Keratinocyte (primary cell): ENCODE measurements at regions not wholly inside any gene's neighbourhood (a gene's known extent, or its start where the extent isn't known, plus 50 kb on each side); places are given as distances from the start of the nearest gene placed in this dataset.

ENCODE experiments used
- DNase-seq: peaks from one replicate; pipeline ENCODE4 v3.0.0-alpha.2; 2011; ENCODE audit warnings: low read depth, missing footprints, low spot score
- FAIRE-seq: peaks from 2 replicates; lab custom pipeline; 2011; peaks lifted over from hg19 to GRCh38; lab: Jason Lieb, UNC
- H2AFZ ChIP-seq: 2 replicates; pipeline ENCODE4 v1.6.0; 2012; ENCODE audit warnings: low read length, control low read depth, inconsistent platforms; ENCODE audit not compliant: control insufficient read depth
- H3K27ac ChIP-seq: 2 replicates; pipeline ENCODE4 v1.5.1; 2011; ENCODE audit warnings: low read length; ENCODE audit not compliant: control insufficient read depth, insufficient read depth
- H3K27me3 ChIP-seq: 3 replicates; pipeline ENCODE4 v1.6.0; 2011; ENCODE audit warnings: low read length; ENCODE audit not compliant: control insufficient read depth, insufficient read depth; ENCODE audit errors: extremely low read depth
- H3K36me3 ChIP-seq, 2 experiments: 2 replicates in 1 of 2; 3 replicates in 1 of 2; pipeline ENCODE4 v1.5.1; 2011; ENCODE audit warnings: low read length in 2 of 2, mild to moderate bottlenecking in 1 of 2; ENCODE audit not compliant: control insufficient read depth in 2 of 2, insufficient read depth in 2 of 2; ENCODE audit errors: extremely low read depth in 1 of 2
- H3K4me1 ChIP-seq: 3 replicates; pipeline ENCODE4 v1.5.1; 2011; ENCODE audit warnings: low read length; ENCODE audit not compliant: control insufficient read depth, insufficient read depth; ENCODE audit errors: extremely low read depth
- H3K4me2 ChIP-seq: 3 replicates; pipeline ENCODE4 v1.6.0; 2011; ENCODE audit warnings: low read depth, low read length; ENCODE audit not compliant: control insufficient read depth, insufficient read depth; ENCODE audit errors: extremely low read depth
- H3K4me3 ChIP-seq, 3 experiments: fragments of 200-600 bp in 1 of 3; sonication (generic) in 1 of 3; 2 replicates in 2 of 3; 3 replicates in 1 of 3; pipeline ENCODE4 v1.5.1; 2011 to 2016; ENCODE audit warnings: low read length in 3 of 3, mild to moderate bottlenecking in 3 of 3, control low read depth in 2 of 3, inconsistent platforms in 1 of 3, low read depth in 1 of 3, mixed read lengths in 1 of 3, mixed run types in 1 of 3, moderate library complexity in 1 of 3; ENCODE audit not compliant: control insufficient read depth in 2 of 3, insufficient read depth in 2 of 3; ENCODE audit errors: extremely low read depth in 1 of 3
- H3K79me2 ChIP-seq: 2 replicates; pipeline ENCODE4 v1.6.0; 2012; ENCODE audit warnings: low read length; ENCODE audit not compliant: control insufficient read depth, insufficient read depth
- H3K9ac ChIP-seq: 3 replicates; pipeline ENCODE4 v1.6.0; 2011; ENCODE audit warnings: low read length; ENCODE audit not compliant: control insufficient read depth, insufficient read depth; ENCODE audit errors: extremely low read depth
- H3K9me1 ChIP-seq: 3 replicates; pipeline ENCODE4 v1.6.0; 2011; ENCODE audit warnings: low read length; ENCODE audit not compliant: control insufficient read depth, insufficient read depth; ENCODE audit errors: extremely low read depth
- H3K9me3 ChIP-seq: 2 replicates; pipeline ENCODE4 v1.5.1; 2012; ENCODE audit warnings: low read depth, low read length; ENCODE audit not compliant: control insufficient read depth
- H4K20me1 ChIP-seq: 3 replicates; pipeline ENCODE4 v1.6.0; 2011; ENCODE audit warnings: low read length; ENCODE audit not compliant: control insufficient read depth, insufficient read depth; ENCODE audit errors: extremely low read depth
- CTCF ChIP-seq, 3 experiments: IDR thresholded peaks in 1 of 3; conservative IDR thresholded peaks in 1 of 3; optimal IDR thresholded peaks in 1 of 3; 2 replicates in 2 of 3; 3 replicates in 1 of 3; pipeline versions ENCODE3 to v1.5.1; 2011; ENCODE audit warnings: low read length in 3 of 3, mild to moderate bottlenecking in 3 of 3, moderate library complexity in 2 of 3, control low read depth in 1 of 3, inconsistent platforms in 1 of 3; ENCODE audit not compliant: insufficient read depth in 2 of 3; ENCODE audit errors: extremely low read depth in 1 of 3
- EZH2 ChIP-seq: IDR thresholded peaks from one replicate; pipeline ENCODE4 v1.6.1; 2012; ENCODE audit warnings: inconsistent platforms, mild to moderate bottlenecking, low read length, moderate library complexity
- dilution Hi-C: fragments of 300-500 bp; cut with MboI; formaldehyde crosslinking; loops from one replicate; pipeline ENCODE4 v1.7.0; 2020; ENCODE audit warnings: low sequenced_read_pairs; ENCODE audit not compliant: extremely low pct_ligation_motif_present

GRCh38 chr6:139940741-139941729, 566.6 kb upstream of the CITED2 start:
- H3K4me2 ChIP-seq: no peak overlapping the region
- H3K4me1 ChIP-seq: peaks cover 10% of the 10 kb centered on the region
- dilution Hi-C loops: no loop called here
- H3K27ac ChIP-seq: no peak overlapping the region
- H2AFZ ChIP-seq: peak overlapping the region; percentile 27
- H3K9ac ChIP-seq: no peak overlapping the region
- TF ChIP-seq CTCF (optimal IDR thresholded peaks at IDR 0.05 in 1 of 3, IDR thresholded peaks at IDR 0.05 in 1 of 3, conservative IDR thresholded peaks at IDR 0.05 in 1 of 3; ENCODE audit: extremely low read depth in 1 of 3, insufficient read depth in 2 of 3, low read length in 3 of 3): no peak
- no peak for TF ChIP-seq EZH2
- H3K9me3 ChIP-seq: no peaks in the 10 kb centered on the region
- no peaks in the 10 kb centered on the region for H3K9me1 ChIP-seq
- H3K79me2 ChIP-seq: no peaks in the 10 kb centered on the region
- FAIRE-seq: no peak
- H3K27me3 ChIP-seq: no peaks in the 10 kb centered on the region
- H3K36me3 ChIP-seq: no peaks in the 10 kb centered on the region
- no peaks in the 10 kb centered on the region for H4K20me1 ChIP-seq
- DNase-seq: no peak
- H3K4me3 ChIP-seq: no peak overlapping the region

- H3K4me3 ChIP-seq: no peak overlapping the region
- H3K9me3 ChIP-seq: no peaks in the 10 kb centered on the region
- no peaks in the 10 kb centered on the region for H3K79me2 ChIP-seq
- H3K36me3 ChIP-seq: no peaks in the 10 kb centered on the region
- H3K27ac ChIP-seq: no peak overlapping the region
- no peak for TF ChIP-seq EZH2
- TF ChIP-seq CTCF (optimal IDR thresholded peaks at IDR 0.05 in 1 of 3, IDR thresholded peaks at IDR 0.05 in 1 of 3, conservative IDR thresholded peaks at IDR 0.05 in 1 of 3; ENCODE audit: extremely low read depth in 1 of 3, insufficient read depth in 2 of 3, low read length in 3 of 3): no peak
- no peak overlapping the region for H3K9ac ChIP-seq
- DNase-seq (no peak), FAIRE-seq (no peak)
- dilution Hi-C loops: no loop called here
- no peak overlapping the region for H3K4me2 ChIP-seq
- H4K20me1 ChIP-seq: no peaks in the 10 kb centered on the region
- H2AFZ ChIP-seq: no peak overlapping the region
- H3K27me3 ChIP-seq: no peaks in the 10 kb centered on the region
- H3K9me1 ChIP-seq: no peaks in the 10 kb centered on the region
- H3K4me1 ChIP-seq: peaks cover 10% of the 10 kb centered on the region
Observed at GRCh38 chr6:139939189-139939979, 564.9 kb upstream of the CITED2 start.
